ENCODE measurements at regions not wholly inside any gene's neighbourhood (a gene's known extent, or its start where the extent isn't known, plus 50 kb on each side); places are given as distances from the start of the nearest gene placed in this dataset.

- Histone ChIP-seq H3K4me1 (ENCODE audit: control insufficient read depth in 4 of 4, insufficient read depth in 4 of 4, low read length in 3 of 4) (no peaks in the 10 kb centered on the region), H3K9me3 (ENCODE audit: control insufficient read depth in 4 of 4, low read length in 3 of 4) (peaks cover 0 to 11% (median 0%) of the 10 kb centered on the region in 4 donors)
Measured at GRCh38 chr3:105999856-106000255, 131.0 kb upstream of the CBLB start.

GRCh38 chr3:106001923-106002322, 133.1 kb upstream of the CBLB start:
- TF ChIP-seq EGR1 (IDR thresholded peaks at IDR 0.05; ENCODE audit: low read depth in 2 of 2) (peak in 1 of 2 donors; percentile 1), FOXA1 (IDR thresholded peaks at IDR 0.05) (no peak), YY1 (IDR thresholded peaks at IDR 0.05) (no peak), ATF3 (IDR thresholded peaks at IDR 0.05) (no peak), TAF1 (conservative IDR thresholded peaks at IDR 0.05) (no peak), ZBTB33 (IDR thresholded peaks at IDR 0.05) (no peak), HNF4G (IDR thresholded peaks at IDR 0.05) (no peak), FOXA2 (IDR thresholded peaks at IDR 0.05) (no peak)
- no peak overlapping the region for H3K27ac ChIP-seq (ENCODE audit: low read depth in 1 of 2, low read length in 2 of 2)
- H3K36me3 ChIP-seq (ENCODE audit: control insufficient read depth in 4 of 4, insufficient read depth in 3 of 4, low read depth in 1 of 4, low read length in 3 of 4), result no peaks in the 10 kb centered on the region
- H3K4me1 ChIP-seq (ENCODE audit: control insufficient read depth in 4 of 4, insufficient read depth in 4 of 4, low read length in 3 of 4), result no peaks in the 10 kb centered on the region
- H3K9me3 ChIP-seq (ENCODE audit: control insufficient read depth in 4 of 4, low read length in 3 of 4), result peaks cover 0 to 11% (median 0%) of the 10 kb centered on the region in 4 donors
- H3K4me3 ChIP-seq (ENCODE audit: low read depth in 1 of 3, low read length in 3 of 3), result no peak overlapping the region
- DNase-seq (ENCODE audit: low spot score), result no peak
- WGBS, result 87% methylated on average over 4 of the region's 4 CpGs
- no peak overlapping the region for H3K9ac ChIP-seq (ENCODE audit: low read depth in 1 of 2, low read length in 2 of 2)
- H3K27me3 ChIP-seq (ENCODE audit: control insufficient read depth in 4 of 4, insufficient read depth in 4 of 4, low read length in 3 of 4), result no peaks in the 10 kb centered on the region

More at GRCh38 chr3:105999856-106000255, 131.0 kb upstream of the CBLB start:
- Histone ChIP-seq H3K36me3 (ENCODE audit: control insufficient read depth in 4 of 4, insufficient read depth in 3 of 4, low read depth in 1 of 4, low read length in 3 of 4) (no peaks in the 10 kb centered on the region), H3K27ac (ENCODE audit: low read depth in 1 of 2, low read length in 2 of 2) (no peak overlapping the region), H3K9ac (ENCODE audit: low read depth in 1 of 2, low read length in 2 of 2) (no peak overlapping the region), H3K27me3 (ENCODE audit: control insufficient read depth in 4 of 4, insufficient read depth in 4 of 4, low read length in 3 of 4) (no peaks in the 10 kb centered on the region), H3K4me3 (ENCODE audit: low read depth in 1 of 3, low read length in 3 of 3) (no peak overlapping the region)
- DNase-seq (ENCODE audit: low spot score), result no peak
- no peak for TF ChIP-seq CTCF (IDR thresholded peaks at IDR 0.05; ENCODE audit: low read depth, low read length, missing input control)
- no peak for TF ChIP-seq FOXA2 (IDR thresholded peaks at IDR 0.05)
- no peak for TF ChIP-seq FOXA1 (IDR thresholded peaks at IDR 0.05)
- TF ChIP-seq HNF4A (conservative IDR thresholded peaks at IDR 0.05), result no peak
- no peak for TF ChIP-seq SP1 (IDR thresholded peaks at IDR 0.05)
- no peak for TF ChIP-seq REST (IDR thresholded peaks at IDR 0.05)
- TF ChIP-seq JUND (IDR thresholded peaks at IDR 0.05), result no peak
- TF ChIP-seq GABPA (IDR thresholded peaks at IDR 0.05 in 1 of 2, conservative IDR thresholded peaks at IDR 0.05 in 1 of 2), result no peak
- TF ChIP-seq EGR1 (IDR thresholded peaks at IDR 0.05; ENCODE audit: low read depth in 2 of 2), result no peak
- no peak for TF ChIP-seq MAX (IDR thresholded peaks at IDR 0.05)
- no peak for TF ChIP-seq ATF3 (IDR thresholded peaks at IDR 0.05)

Data from liver (tissue), 8 donors.